ENCODE measurements at regions not wholly inside any gene's neighbourhood (a gene's known extent, or its start where the extent isn't known, plus 50 kb on each side); places are given as distances from the start of the nearest gene placed in this dataset.
"Not testable (repeated sequence)": the region's sequence is repeated elsewhere in the genome, so short reads cannot be mapped to it uniquely, and the experiment has no call there.

DNA sequence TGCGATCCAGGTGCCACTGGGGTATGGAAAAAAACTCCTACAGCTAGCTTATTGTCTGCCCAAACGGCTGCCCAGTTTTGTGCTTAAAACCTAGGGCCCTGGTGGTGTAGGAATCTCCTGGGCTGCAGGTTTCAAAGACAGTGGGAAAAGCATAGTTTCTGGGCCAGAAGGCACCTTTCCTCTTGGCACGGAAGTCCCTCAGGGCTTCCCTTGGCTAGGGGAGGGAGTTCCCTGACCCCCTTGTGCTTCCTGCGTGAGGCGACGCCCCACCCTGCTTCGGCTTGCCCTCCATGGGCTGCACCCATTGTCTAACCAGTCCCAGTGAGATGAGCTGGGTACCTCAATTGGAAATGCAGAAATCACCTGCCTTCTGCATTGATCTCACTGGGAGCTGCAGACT lies 135.0 kb downstream of the CXCL12 start:
- TF ChIP-seq, protein P1, sequence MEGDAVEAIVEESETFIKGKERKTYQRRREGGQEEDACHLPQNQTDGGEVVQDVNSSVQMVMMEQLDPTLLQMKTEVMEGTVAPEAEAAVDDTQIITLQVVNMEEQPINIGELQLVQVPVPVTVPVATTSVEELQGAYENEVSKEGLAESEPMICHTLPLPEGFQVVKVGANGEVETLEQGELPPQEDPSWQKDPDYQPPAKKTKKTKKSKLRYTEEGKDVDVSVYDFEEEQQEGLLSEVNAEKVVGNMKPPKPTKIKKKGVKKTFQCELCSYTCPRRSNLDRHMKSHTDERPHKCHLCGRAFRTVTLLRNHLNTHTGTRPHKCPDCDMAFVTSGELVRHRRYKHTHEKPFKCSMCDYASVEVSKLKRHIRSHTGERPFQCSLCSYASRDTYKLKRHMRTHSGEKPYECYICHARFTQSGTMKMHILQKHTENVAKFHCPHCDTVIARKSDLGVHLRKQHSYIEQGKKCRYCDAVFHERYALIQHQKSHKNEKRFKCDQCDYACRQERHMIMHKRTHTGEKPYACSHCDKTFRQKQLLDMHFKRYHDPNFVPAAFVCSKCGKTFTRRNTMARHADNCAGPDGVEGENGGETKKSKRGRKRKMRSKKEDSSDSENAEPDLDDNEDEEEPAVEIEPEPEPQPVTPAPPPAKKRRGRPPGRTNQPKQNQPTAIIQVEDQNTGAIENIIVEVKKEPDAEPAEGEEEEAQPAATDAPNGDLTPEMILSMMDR (optimal IDR thresholded peaks at IDR 0.05 in 1 of 3, IDR thresholded peaks at IDR 0.05 in 1 of 3, conservative IDR thresholded peaks at IDR 0.05 in 1 of 3; ENCODE audit: extremely low read depth in 1 of 3, insufficient read depth in 2 of 3, low read length in 3 of 3): not testable (repeated sequence)
- TF ChIP-seq EZH2 (IDR thresholded peaks at IDR 0.05; ENCODE audit: low read length): not testable (repeated sequence)
